ENCODE measurements at regions not wholly inside any gene's neighbourhood (a gene's known extent, or its start where the extent isn't known, plus 50 kb on each side); places are given as distances from the start of the nearest gene placed in this dataset.

GRCh38 chr9:14007190-14007769 lies 306.7 kb downstream of the NFIB start:
- no peak for TF ChIP-seq CTCF (IDR thresholded peaks at IDR 0.05)
- no peak for TF ChIP-seq POLR2AphosphoS5 (IDR thresholded peaks at IDR 0.05; ENCODE audit: insufficient read depth in 1 of 2, low read depth in 1 of 2)

Data from vagina (tissue), 2 donors.